HG02571 (cell line): ENCODE measurements at regions not wholly inside any gene's neighbourhood (a gene's known extent, or its start where the extent isn't known, plus 50 kb on each side); places are given as distances from the start of the nearest gene placed in this dataset.
A peak's percentile ranks its signal among the peaks of the same experiment; 100 is the strongest.

ENCODE experiments used
- ATAC-seq: cut with Tn5 transposase; IDR thresholded peaks from one replicate; pipeline ENCODE4 v1.9.1; 2021; ENCODE audit warnings: mild to moderate bottlenecking, moderate library complexity; ENCODE audit not compliant: unreplicated experiment

DNA sequence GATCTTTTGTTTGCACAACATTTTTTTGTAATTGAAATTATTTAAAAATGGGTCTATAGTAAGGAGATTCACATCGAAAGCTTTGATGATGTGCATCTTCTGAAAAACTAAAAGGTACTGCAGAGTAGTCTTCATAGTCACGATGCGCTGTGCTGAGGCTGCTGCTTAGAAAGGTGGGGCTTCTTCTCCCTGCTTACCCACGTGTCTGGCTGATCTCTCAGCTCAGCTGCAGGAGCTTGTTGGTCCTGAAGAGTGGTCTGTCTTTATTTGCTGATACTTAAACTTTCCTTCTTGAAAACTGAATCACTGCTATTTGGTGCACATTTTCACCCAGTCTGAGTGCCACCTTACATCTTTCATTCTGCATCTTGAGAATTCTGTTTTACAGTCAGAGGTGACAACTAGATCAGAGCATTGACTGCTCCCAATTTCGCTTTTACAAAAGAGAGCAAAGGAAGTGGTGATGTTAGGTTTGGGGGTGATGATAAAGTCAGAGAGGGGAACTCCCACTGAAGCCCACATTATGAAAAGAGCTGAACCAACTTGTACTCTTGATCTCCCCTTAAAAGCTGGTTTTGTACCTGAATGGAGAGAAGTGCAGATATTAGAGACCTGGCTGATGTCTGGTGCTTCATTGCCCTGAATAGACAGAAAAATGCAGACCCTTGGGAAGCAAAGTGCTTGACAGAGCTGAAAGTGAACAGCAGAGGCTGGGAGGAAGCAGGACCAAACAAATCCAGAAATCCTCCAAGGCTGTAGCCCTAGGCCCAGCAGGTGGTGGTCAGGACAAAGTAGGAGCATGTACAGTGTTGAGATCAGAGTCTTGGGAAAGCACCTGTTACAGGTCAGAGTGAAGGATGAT is 984.5 kb downstream of the TSN start:
- ATAC-seq, result no peak

DNA sequence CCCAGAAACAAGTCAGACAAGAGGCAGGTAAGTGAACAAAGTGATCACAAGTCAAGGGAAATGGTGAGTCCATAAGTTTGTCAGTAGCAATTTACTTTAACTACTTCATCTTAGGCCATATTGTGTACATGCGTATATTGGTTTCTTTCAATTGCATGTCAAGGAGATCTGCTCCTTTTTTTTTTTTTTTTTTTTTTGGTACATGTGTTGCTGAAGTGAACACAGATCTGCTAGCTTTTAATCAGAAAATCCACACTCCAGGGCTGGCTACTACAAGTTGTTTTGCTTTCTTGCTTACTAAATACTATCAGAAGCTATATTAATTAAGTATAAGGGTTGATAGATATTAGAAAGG is 985.1 kb downstream of the TSN start:
- no peak for ATAC-seq

DNA sequence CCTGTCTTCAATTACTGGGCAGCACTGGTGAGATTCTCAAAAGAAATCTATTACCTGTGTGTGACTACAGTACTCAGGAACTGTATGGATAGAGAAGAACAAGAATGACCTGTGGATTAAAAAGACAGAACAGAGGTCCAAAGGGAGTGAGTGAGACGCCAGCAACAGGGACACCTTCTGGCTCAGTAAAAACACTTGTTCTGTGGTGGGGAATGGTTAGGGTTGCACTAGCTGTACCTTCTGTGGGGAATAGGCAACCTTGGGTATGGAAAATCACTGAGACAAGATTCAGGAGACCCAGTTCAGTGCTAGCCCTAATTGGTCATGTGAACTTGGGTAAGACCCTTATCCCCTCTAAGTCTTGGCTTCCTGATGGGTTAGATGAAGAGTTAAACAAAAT is 986.0 kb downstream of the TSN start:
- no peak for ATAC-seq

DNA sequence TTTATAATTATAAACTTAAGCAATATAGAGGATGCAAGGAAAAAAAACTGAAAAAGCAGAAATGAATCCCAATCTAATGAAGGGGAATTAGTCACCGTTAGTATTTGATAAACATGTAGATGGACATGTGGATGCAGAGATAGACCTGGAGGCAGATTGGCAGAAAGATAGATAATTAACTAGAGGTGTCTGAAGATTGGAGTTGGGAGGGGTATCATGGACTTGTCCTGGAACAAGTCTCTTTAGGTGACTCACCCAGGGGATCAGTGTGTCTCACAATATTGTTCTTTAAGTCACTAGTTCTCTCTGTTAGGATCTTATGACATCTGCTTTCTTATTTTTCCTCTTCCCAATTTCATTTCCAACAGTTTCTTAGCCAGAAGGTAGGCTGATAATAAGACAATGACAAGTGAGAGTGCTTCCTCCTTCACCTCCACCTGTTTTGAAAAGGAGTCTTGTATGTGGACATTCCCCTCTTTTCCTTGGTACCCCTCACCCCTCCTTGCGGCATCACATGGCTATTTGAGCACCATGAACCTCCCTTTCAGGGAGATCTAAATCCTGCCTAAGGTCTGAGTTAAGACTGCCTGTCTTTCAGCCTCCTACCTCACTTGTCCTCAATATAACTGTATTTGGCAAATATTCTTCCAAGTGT is 987.7 kb downstream of the TSN start:
- ATAC-seq, result no peak

DNA sequence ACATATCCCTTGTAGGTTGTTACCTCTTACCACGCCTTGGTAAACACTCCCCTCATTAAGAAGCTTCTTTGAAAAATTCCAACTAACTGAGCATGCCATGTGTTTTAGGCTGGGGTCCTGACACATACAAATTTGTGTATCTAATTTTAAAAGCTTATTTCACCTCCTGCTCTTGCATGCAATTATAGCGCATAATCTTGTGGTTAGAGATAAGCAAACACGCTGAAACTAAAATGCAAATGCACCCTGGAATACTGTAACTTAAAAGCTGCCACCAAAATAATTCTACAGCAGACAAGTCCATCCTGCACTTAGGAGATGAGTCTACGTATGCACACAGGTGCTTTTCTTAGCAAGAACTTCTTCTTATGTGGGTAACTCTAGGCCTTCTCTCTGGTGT is 990.2 kb downstream of the TSN start:
- ATAC-seq, result no peak

DNA sequence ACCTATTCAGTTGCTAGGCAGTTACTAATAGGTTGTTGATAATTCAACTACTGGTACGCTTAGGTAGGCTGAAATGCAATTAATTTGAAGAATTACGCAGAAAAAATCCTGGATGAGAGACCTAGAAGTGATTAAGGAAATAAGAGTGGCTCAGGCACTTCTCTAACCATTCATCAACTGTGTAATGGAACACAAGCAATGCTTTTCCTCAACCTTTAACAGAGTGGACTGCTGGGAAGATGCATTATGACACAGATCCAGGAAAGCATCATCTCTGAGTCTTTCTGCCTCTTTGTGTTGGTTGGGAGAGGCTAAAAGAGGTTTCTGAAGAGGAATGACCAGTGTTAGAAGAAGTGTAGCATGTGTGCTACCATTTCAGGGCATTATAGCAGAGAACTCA is 992.2 kb downstream of the TSN start:
- no peak for ATAC-seq

DNA sequence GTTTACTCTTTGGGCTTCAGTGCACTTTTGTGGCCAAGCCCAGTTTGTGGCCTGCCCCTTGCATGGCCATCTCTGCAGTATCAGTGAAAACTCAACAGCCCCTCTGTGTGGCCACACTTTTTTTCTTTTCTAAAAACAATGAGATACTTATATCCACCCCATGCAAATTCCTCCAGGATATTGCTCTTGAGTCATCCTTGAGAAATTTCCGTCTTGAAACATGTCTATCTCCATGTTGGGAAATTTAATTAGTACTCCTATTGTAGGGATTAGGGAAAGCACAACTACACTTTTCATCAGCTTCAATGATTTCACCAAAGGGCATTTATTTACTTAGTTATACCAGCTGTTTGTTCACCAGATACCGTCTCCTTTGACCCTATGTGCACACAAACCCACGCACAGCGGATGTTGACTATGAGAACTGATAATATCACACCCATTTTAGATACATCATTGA is 993.1 kb downstream of the TSN start:
- no peak for ATAC-seq

DNA sequence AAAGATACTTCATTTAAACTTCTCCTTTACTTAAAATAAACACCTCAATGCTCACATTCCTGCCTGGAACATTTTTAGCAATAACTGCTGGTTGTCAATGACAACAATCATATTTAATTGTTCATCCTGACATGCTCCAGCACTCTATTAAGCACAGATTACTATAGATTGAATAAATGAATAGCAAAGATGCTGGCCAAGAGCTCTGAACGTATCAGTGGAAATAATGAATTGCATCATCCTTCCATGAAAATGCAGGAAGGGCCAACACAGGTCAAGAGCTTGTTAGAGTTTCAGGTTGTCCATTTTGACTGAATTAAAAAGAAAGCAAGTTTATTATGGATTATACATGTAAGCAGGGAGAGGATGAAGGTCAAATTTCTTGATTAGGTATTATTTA is 994.0 kb downstream of the TSN start:
- no peak for ATAC-seq

DNA sequence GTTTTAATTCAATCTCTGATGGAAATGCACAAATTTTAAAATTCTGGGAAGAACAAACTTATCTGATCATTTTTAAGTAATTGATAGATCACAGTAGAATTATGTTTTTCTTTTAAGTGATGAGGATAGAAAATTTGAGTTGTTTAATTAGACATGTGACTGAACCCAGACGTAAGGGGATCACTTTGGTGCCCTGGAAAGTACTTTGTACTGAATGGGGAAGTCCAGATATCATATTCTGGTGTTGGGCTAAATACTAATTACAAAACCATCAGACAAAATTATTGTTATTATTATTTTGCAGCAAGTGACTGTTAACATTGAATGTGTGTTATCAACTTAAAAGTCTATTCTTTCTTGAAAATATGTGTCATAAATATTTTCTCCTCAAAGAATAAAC is 994.6 kb downstream of the TSN start:
- ATAC-seq, result no peak

DNA sequence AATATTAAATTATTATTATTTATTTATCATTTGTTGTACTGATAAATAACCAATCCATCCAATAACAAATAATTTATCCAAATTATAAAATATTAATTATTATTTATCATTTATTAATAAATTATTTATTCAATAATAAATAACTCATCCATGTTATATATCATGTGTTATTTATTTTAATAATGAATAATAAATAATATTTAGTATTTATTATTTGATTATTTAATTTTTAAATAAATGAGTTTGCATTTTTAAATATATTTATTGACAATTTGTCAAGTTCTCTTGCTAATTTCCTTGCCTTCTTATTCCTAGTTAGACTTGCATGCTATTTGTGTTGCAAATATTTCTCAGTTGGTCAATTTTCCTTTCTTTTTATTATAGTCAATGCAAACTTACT is 995.4 kb downstream of the TSN start:
- no peak for ATAC-seq

DNA sequence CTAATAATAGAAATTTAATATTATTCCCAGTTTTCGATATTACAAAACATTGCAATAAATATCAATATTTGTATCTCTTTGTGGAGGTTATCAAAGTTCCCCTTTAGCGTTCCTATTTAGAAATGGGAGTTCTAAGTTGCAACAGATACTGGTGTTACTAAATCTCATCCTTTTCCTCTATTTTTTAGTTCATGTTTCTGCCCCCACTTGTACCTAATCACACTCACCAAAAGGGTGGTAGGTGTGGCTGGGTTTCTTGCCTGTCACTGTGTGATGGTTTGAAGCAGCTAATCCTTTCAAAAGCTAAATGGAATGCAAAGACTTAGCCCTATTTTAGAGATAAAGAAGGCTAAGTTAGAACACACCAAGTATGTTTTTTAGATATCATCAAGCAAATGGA is 997.9 kb downstream of the TSN start:
- ATAC-seq, result no peak

DNA sequence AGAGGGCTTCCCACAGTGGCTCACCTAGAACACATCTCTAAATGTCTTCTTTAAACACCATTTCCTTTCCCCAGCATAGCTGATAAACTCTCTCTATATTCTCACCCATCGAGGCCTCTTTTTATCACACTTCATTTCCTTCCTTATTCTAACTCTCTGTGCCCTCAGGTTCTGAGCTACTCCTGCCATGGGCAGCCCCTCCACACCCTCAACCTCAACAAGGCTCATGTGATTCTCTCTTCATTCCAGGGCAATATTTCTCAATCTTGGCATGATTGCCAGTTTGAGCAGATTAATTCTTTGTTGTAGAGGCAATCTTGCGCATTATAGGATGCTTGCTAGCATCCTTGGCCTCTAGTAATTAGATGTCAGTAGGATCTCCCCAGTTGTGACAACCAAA is 999.1 kb downstream of the TSN start:
- no peak for ATAC-seq

DNA sequence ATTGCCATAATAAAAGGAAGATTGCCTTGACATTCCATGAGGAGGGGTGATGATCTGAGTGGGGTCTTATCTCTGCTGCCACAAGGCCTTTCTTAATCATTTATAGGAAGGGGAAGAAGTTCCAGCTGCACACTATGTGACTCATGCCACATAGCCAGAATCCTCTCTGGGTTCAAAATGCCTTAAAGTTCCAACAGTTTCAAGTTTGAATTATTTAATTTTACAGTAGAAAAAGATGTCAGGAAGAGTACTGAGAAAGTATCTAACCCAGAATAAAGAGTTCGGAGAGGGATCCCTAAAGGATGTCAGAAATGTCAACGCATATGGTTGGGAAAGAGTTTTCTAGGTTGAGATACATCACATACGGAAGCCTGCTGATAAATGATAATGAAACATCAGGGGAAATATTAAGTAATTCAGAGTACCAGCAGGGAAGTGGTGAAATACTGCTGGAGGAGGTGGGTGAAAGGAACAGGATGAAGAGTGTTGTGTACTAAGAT is 999.9 kb downstream of the TSN start:
- no peak for ATAC-seq

DNA sequence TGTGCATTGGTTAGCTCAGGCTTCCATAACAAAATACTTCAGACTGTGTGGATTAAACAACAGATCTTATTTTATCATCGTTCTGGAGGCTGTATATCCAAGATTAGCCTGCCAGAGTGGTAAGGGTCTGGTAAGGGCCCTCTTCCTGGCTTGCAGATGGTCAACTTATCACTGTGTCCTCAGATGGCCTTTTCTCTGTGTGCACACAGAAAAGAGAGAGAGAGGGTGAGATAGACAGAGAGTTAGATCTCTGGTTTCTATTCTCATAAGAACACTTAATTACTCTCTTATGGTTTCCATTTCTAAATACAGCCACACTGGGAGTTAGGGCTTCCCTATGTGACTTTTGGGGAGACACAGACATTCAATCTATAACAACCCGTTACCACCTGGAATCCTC is 1003.5 kb downstream of the TSN start:
- ATAC-seq, result peak; percentile 67

DNA sequence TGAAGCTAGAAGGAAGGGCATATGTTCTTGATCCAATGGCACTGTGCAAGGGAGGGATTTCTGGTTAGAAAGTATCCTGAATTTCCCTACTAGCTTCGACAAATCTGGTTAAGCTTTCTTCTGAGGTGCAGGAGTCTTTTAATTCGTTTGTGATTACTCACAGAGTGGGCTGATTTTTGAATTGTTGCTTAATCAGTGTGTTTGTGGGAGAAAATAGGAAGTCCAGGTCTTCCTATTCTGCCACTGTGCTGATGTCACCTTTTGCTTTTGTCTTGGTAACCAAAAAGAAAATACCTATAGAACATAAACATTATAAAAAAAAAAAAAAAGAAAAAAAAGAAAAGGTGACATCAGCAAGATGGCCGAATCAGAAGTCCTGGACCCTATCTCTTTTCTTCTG is 1008.6 kb downstream of the TSN start:
- no peak for ATAC-seq

DNA sequence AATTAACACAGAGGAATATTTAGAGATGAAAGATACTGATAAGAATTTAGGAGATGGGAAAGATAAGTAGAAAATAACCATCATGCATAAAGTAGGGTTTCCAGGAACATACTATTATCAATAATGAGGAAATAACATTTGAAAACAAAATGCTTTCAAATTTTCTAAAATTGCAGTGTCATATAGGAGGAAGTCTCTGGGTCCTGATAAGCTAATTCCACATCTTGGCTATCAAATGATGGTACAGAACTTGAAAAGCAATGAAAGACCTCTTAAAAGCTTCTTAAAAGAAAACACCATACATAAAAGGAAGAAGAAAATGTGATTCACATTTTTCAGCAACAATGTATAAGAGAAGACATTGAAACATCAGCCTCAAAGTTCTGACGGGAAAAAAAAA is 1024.8 kb downstream of the TSN start:
- no peak for ATAC-seq

DNA sequence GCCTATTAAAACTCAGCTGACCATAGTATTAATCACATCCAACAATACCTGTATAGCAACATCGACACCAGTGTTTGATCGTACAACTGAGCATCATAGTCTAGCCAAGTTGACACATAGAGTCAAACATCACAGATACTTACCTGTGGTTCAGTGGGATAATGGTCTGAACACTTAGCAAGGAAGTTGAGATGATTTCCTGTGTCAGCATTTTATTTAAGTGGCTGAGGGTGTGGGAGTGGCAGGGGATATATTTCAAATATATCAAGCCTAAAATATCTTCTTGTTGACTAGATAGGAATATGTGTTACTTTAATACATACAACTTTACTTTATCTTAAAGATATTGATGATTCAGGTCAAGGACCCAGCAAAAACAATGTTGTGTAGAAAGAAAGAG is 1038.6 kb downstream of the TSN start:
- no peak for ATAC-seq

DNA sequence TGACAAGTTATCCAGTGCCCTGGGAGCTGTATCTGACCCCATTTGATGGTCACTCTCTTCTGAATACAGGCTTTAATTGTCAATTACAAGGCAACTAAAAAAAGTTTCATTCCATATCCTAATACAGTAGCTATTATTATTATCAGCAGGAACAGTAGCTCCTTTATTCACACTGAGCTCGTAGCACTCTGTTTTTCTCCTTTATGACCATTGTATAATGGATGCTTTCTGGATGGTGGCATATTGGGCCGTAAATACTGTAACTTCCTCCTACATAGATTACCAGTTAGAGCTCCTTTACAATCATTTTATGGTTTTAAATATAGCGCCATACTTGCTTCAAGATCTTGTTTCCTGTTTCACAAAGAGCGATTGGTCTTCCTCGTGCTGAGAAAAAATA is 1040.3 kb downstream of the TSN start:
- ATAC-seq, result no peak

DNA sequence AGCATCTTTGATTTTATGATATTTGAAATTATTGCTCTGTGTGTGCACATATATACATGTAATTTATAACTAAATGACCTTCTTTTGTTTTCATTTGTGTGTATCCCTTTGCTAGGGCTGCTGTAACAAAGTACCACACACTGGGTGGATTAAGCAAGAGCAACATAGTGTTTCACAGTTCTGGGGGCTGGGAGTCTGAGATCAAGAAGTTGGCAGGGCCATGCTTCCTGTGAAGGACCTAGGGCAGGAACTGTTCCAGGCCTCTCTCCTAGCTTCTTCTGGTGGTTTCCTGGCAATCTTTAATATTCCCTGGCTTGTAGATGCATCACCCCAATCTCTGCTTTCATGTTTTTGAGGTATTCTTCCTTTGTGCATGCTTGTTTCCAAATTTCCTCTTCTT is 1043.9 kb downstream of the TSN start:
- ATAC-seq, result no peak

DNA sequence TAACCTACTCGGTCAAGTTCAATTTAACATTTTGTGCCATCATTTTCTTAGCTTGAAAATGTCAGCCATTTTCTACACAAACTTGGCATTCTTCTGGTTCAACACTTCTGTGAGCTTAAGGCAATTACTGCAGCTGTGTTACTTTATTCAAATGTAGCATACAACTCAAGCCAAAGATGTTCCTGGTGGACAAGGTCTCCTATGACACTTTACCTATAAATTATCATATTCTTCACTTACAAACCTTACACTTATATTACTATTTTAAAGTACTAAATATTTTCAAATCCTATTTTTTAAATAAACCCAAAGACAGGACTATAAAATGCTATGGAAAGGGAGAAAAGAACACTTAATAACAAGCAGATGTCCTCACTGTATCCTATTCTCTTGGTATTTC is 1045.3 kb downstream of the TSN start:
- ATAC-seq, result no peak

DNA sequence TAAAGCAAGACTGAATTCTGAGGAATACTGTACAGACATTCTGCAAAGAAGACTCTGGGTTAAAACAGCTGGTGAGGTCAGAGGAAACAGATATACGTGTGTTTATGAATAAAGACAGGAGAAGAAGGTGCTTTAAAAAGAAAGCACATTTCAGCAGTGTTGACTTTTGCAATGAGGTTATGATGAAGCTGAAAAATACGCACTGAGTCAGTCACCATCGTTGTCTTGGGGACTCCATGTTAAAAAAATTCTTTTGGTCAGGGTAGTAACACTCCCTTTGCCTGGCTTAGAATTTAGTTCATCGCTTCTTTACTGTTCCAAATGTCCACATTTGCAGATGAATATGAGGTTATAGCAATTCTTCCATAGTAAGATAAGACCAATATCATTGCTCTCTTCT is 1049.0 kb downstream of the TSN start:
- no peak for ATAC-seq

DNA sequence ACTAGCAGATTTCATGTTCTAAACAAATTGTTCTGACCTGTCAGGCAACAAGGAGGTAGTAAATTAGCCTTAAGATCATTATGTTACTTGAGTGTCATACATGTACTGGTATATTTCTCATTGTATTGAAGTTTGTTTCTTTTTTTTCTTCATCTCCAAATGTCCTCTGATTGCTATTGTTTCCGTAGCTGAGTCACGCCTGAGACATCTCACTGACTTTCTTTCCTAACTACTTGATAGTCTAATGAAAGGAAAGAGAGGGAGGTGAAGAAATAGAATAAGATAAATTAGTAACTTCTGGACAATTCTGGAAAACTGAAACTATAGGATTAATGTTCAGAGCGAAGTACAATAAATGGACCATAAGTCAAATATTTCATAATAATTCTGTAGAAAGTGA is 1049.9 kb downstream of the TSN start:
- ATAC-seq, result no peak
